H9 (cell line): ENCODE measurements at regions not wholly inside any gene's neighbourhood (a gene's known extent, or its start where the extent isn't known, plus 50 kb on each side); places are given as distances from the start of the nearest gene placed in this dataset.

Source experiments
- DNase-seq: peaks from one replicate; pipeline ENCODE4 v3.0.0-alpha.2; 2017
- H2AFZ ChIP-seq: one replicate; pipeline ENCODE4 v1.6.1; 2013; ENCODE audit warnings: mild to moderate bottlenecking, low read length, control low read depth, moderate library complexity
- H2AK5ac ChIP-seq: 2 replicates; pipeline ENCODE4 v1.6.1; 2013; ENCODE audit warnings: low read length, control low read depth, mixed read lengths; ENCODE audit not compliant: insufficient read length
- H2BK120ac ChIP-seq: one replicate; pipeline ENCODE4 v1.6.1; 2013; ENCODE audit warnings: low read depth, mild to moderate bottlenecking, low read length, control low read depth, inconsistent platforms; ENCODE audit not compliant: poor library complexity, severe bottlenecking
- H2BK12ac ChIP-seq: 2 replicates; pipeline ENCODE4 v1.6.1; 2013; ENCODE audit warnings: low read length, control low read depth, mixed read lengths, low read depth; ENCODE audit not compliant: insufficient read length
- H2BK15ac ChIP-seq: 2 replicates; pipeline ENCODE4 v1.6.1; 2013; ENCODE audit warnings: low read depth, low read length, control low read depth
- H2BK20ac ChIP-seq: one replicate; pipeline ENCODE4 v1.6.1; 2013; ENCODE audit warnings: low read depth, mild to moderate bottlenecking, low read length, control low read depth, inconsistent platforms; ENCODE audit not compliant: poor library complexity, severe bottlenecking
- H2BK5ac ChIP-seq: 2 replicates; pipeline ENCODE4 v1.6.1; 2013; ENCODE audit warnings: low read length, control low read depth, mixed read lengths; ENCODE audit not compliant: insufficient read length
- H3K14ac ChIP-seq: 2 replicates; pipeline ENCODE4 v1.6.1; 2013; ENCODE audit warnings: low read length, control low read depth; ENCODE audit not compliant: insufficient read depth
- H3K18ac ChIP-seq: 2 replicates; pipeline ENCODE4 v1.6.1; 2013; ENCODE audit warnings: low read depth, mild to moderate bottlenecking, mixed read lengths, low read length, control low read depth; ENCODE audit not compliant: insufficient read length
- H3K23ac ChIP-seq: 2 replicates; pipeline ENCODE4 v1.6.1; 2013; ENCODE audit warnings: low read length, control low read depth, mixed read lengths, low read depth; ENCODE audit not compliant: insufficient read length
- H3K23me2 ChIP-seq: 2 replicates; pipeline ENCODE4 v1.6.1; 2013; ENCODE audit warnings: low read depth, mild to moderate bottlenecking, mixed read lengths, low read length, control low read depth; ENCODE audit not compliant: insufficient read length, poor library complexity, severe bottlenecking
- H3K27ac ChIP-seq: 2 replicates; pipeline ENCODE4 v1.5.1; 2013; ENCODE audit warnings: low read length, control low read depth, mixed read lengths, low read depth; ENCODE audit not compliant: insufficient read length
- H3K27me3 ChIP-seq: 2 replicates; pipeline ENCODE4 v1.6.1; 2013; ENCODE audit warnings: low read length, control low read depth, inconsistent platforms; ENCODE audit not compliant: insufficient read depth
- H3K4ac ChIP-seq: 2 replicates; pipeline ENCODE4 v1.6.1; 2013; ENCODE audit warnings: low read depth, mild to moderate bottlenecking, control low read depth, inconsistent platforms, low read length, moderate library complexity
- H3K4me1 ChIP-seq: 2 replicates; pipeline ENCODE4 v1.6.1; 2013; ENCODE audit warnings: low read length, control low read depth, inconsistent platforms; ENCODE audit not compliant: insufficient read depth
- H3K4me2 ChIP-seq: 2 replicates; pipeline ENCODE4 v1.6.1; 2013; ENCODE audit warnings: low read length, control low read depth, mixed read lengths; ENCODE audit not compliant: insufficient read length, insufficient read depth
- H3K56ac ChIP-seq: 2 replicates; pipeline ENCODE4 v1.6.1; 2013; ENCODE audit warnings: low read depth, mild to moderate bottlenecking, mixed read lengths, low read length, control low read depth; ENCODE audit not compliant: insufficient read length
- H3K79me1 ChIP-seq: 2 replicates; pipeline ENCODE4 v1.6.1; 2013; ENCODE audit warnings: low read depth, mild to moderate bottlenecking, moderate library complexity, low read length, control low read depth, inconsistent platforms; ENCODE audit not compliant: insufficient read depth, poor library complexity, severe bottlenecking
- H3K79me2 ChIP-seq: 2 replicates; pipeline ENCODE4 v1.6.1; 2013; ENCODE audit warnings: low read length, control low read depth, inconsistent platforms; ENCODE audit not compliant: insufficient read depth
- H3K9ac ChIP-seq: 2 replicates; pipeline ENCODE4 v1.6.1; 2013; ENCODE audit warnings: low read length, control low read depth, mixed read lengths; ENCODE audit not compliant: insufficient read length; ENCODE audit errors: extremely low read depth
- H3K9me3 ChIP-seq: one replicate; pipeline ENCODE4 v1.6.1; 2013; ENCODE audit warnings: low read depth, low read length, inconsistent platforms; ENCODE audit not compliant: control insufficient read depth
- H3T11ph ChIP-seq: one replicate; pipeline ENCODE4 v1.6.1; 2013; ENCODE audit warnings: mild to moderate bottlenecking, low read length, control low read depth, inconsistent platforms
- H4K20me1 ChIP-seq: one replicate; pipeline ENCODE4 v1.6.1; 2013; ENCODE audit not compliant: control insufficient read depth, insufficient read length, insufficient read depth
- H4K5ac ChIP-seq: 2 replicates; pipeline ENCODE4 v1.6.1; 2013; ENCODE audit warnings: low read depth, mild to moderate bottlenecking, mixed read lengths, low read length, control low read depth; ENCODE audit not compliant: insufficient read length
- H4K8ac ChIP-seq: replicated peaks from 2 replicates; pipeline ENCODE4 v1.6.1; 2013; ENCODE audit warnings: low read length, control low read depth, mixed read lengths, low read depth; ENCODE audit not compliant: insufficient read length
- H4K91ac ChIP-seq: 2 replicates; pipeline ENCODE4 v1.6.1; 2013; ENCODE audit warnings: low read depth, mild to moderate bottlenecking, moderate library complexity, mixed read lengths, low read length, control low read depth; ENCODE audit not compliant: insufficient read length
- H3K27ac Mint-ChIP-seq, 3 experiments: 2 replicates in 2 of 3; 3 replicates in 1 of 3; pipeline ENCODE4 v1.8.0; 2020 to 2021; ENCODE audit warnings: mixed read lengths in 3 of 3, mild to moderate bottlenecking in 1 of 3, moderate library complexity in 1 of 3
- H3K27me3 Mint-ChIP-seq: 2 replicates; pipeline ENCODE4 v1.8.0; 2021; ENCODE audit warnings: low read depth, mild to moderate bottlenecking, moderate library complexity, mixed read lengths
- H3K36me3 Mint-ChIP-seq, 3 experiments: 2 replicates in 2 of 3; 3 replicates in 1 of 3; pipeline ENCODE4 v1.8.0; 2020 to 2021; ENCODE audit warnings: low read depth in 3 of 3, mixed read lengths in 3 of 3; ENCODE audit not compliant: insufficient read depth in 1 of 3
- H3K4me1 Mint-ChIP-seq, 2 experiments: 2 replicates each; pipeline ENCODE4 v1.8.0; 2020; ENCODE audit warnings: mixed read lengths in 2 of 2
- H3K4me3 Mint-ChIP-seq, 2 experiments: 2 replicates in 1 of 2; 3 replicates in 1 of 2; pipeline ENCODE4 v1.8.0; 2020 to 2021; ENCODE audit warnings: mild to moderate bottlenecking in 2 of 2, mixed read lengths in 2 of 2, moderate library complexity in 1 of 2
- H3K9me3 Mint-ChIP-seq, 2 experiments: 2 replicates in 1 of 2; 3 replicates in 1 of 2; pipeline ENCODE4 v1.8.0; 2020; ENCODE audit warnings: mild to moderate bottlenecking in 2 of 2, mixed read lengths in 2 of 2, moderate library complexity in 1 of 2
- CTCF ChIP-seq: fragments of 200-600 bp; sonication (generic); conservative IDR thresholded peaks from 3 replicates; pipeline ENCODE4 v1.8.0; 2021; ENCODE audit warnings: antibody characterized with exemption, mild to moderate bottlenecking
- WGBS: extraction: QIAGEN DNeasy Blood & Tissue Kit; methylation state at CpG from one replicate; pipeline ENCODE4 v1.1.7; 2013; ENCODE audit warnings: missing lambda C conversion rate, low lambda C conversion rate, mixed read lengths; ENCODE audit not compliant: insufficient read length; ENCODE audit errors: extremely low coverage; 5-methylcytosine and 5-hydroxymethylcytosine counted together

DNA sequence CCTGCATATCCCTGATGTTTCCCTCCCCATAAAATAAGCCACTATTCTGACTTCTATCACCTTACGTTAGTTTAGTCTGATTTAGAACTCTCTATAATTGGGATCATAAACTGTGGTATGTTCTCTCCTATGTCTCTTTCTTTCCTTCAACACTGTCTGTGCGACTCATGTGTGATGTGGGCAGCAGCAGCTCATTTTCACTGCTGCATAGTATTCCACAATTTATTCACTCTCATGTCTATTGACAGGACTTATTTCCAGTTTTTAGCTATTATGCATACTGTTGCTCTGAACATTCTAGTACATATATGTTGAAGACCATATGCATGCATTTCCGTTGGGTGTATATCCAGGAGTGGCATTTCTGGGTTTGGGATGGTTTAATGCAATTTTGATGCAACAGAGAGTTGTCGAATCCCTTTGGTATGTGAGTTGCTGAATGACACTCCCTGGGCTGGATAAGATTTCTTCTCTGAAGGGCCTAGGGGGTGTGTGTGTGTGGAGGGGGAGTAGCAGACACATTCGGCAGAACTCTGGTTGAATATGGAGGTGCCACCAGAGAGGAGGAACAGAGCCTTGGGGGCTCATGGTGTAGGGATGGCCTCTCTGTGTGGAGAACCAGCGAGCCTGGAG is 87.8 kb upstream of the PCBD1 start:
- Histone ChIP-seq H3K4me1 (no peaks in the 10 kb centered on the region), H3K27me3 (no peaks in the 10 kb centered on the region; the same call in 1 of the 2 replicates), H3K9ac (no peak overlapping the region), H2BK15ac (no peak overlapping the region), H4K8ac (no peak overlapping the region), H3K4me2 (no peak overlapping the region), H3K27ac (no peak overlapping the region), H4K91ac (no peak overlapping the region), H3K56ac (no peak overlapping the region), H3K9me3 (no peaks in the 10 kb centered on the region), H3K14ac (no peak overlapping the region), H2AFZ (no peak overlapping the region), H2BK5ac (no peak overlapping the region), H3T11ph (no peak overlapping the region), H2BK12ac (no peak overlapping the region), H3K23ac (no peak overlapping the region), H2BK120ac (no peak overlapping the region), H4K20me1 (no peaks in the 10 kb centered on the region), H2AK5ac (no peak overlapping the region), H2BK20ac (no peak overlapping the region), H4K5ac (no peak overlapping the region), H3K79me1 (no peaks in the 10 kb centered on the region), H3K4ac (no peak overlapping the region), H3K18ac (no peak overlapping the region), H3K23me2 (no peaks in the 10 kb centered on the region), H3K79me2 (no peaks in the 10 kb centered on the region)
- DNase-seq = no peak
- no peak for TF ChIP-seq CTCF
- peaks cover 14 to 17% of the 10 kb centered on the region in 2 experiments for H3K9me3 Mint-ChIP-seq
- H3K4me3 Mint-ChIP-seq = no peak overlapping the region
- H3K27ac Mint-ChIP-seq = no peak overlapping the region; a peak in 1 of 7 replicates
- peaks cover 6 to 10% of the 10 kb centered on the region in 2 experiments for H3K4me1 Mint-ChIP-seq
- peaks cover 3 to 16% (median 3%) of the 10 kb centered on the region in 3 experiments; a peak in 5 of 7 replicates for H3K36me3 Mint-ChIP-seq
- H3K27me3 Mint-ChIP-seq = peaks cover 36% of the 10 kb centered on the region
- WGBS = no CpG with 5 or more reads among the region's 6 CpGs
